RKO (cell line): ENCODE measurements at regions not wholly inside any gene's neighbourhood (a gene's known extent, or its start where the extent isn't known, plus 50 kb on each side); places are given as distances from the start of the nearest gene placed in this dataset.

ENCODE experiments used
- DNase-seq: peaks from one replicate; pipeline ENCODE4 v3.0.0-alpha.2; 2016; ENCODE audit warnings: low spot score

GRCh38 chr11:109106151-109106906 lies 315.7 kb upstream of the C11orf87 start:
- DNase-seq = no peak

- no peak for DNase-seq
Measured at GRCh38 chr11:109109150-109109549, 312.8 kb upstream of the C11orf87 start.

- no peak for DNase-seq
Measured at GRCh38 chr11:109109571-109110315, 312.2 kb upstream of the C11orf87 start.

DNA sequence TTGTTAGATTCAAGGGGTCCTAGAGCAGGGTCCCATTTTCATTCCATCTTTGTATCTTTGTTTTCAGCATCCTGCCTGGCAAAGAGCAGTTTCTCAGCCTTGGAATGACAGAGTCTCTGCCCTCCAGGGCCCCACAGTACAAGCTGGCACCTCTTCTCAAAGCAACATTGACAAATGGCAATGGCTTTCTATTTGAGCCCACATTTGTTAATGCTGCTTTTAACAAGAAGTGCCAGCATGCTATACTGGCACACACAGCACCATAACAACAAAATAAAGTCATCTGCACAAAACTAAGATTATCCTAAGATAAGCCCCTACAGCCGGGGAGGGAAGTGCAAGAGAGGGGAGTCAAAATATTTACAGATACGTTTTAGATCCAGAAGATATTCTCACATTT lies 309.7 kb upstream of the C11orf87 start:
- no peak for DNase-seq

DNA sequence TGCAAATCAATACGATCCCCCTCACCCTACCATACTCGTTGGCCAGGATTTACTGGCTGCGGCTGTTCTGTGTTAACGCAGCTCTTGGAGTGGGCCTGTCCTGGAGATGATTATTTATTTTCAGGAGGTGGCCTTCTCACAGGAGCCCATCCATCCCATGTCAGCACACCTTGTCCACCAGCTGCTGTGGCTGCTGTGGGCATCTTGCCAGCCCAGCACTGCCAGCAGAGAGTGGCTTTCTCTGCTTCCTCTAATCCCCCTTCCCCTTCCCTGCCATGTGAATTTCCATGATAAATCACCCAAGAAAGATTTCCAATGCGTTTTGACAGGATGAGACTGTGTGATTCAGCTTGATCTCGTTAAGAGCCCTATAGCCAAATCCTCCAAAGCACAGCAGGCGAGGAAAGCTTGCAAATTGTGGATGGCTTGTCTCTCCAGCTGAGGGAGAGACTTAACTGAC lies 309.1 kb upstream of the C11orf87 start:
- no peak for DNase-seq

GRCh38 chr11:109120341-109120740 lies 301.6 kb upstream of the C11orf87 start:
- no peak for DNase-seq

DNA sequence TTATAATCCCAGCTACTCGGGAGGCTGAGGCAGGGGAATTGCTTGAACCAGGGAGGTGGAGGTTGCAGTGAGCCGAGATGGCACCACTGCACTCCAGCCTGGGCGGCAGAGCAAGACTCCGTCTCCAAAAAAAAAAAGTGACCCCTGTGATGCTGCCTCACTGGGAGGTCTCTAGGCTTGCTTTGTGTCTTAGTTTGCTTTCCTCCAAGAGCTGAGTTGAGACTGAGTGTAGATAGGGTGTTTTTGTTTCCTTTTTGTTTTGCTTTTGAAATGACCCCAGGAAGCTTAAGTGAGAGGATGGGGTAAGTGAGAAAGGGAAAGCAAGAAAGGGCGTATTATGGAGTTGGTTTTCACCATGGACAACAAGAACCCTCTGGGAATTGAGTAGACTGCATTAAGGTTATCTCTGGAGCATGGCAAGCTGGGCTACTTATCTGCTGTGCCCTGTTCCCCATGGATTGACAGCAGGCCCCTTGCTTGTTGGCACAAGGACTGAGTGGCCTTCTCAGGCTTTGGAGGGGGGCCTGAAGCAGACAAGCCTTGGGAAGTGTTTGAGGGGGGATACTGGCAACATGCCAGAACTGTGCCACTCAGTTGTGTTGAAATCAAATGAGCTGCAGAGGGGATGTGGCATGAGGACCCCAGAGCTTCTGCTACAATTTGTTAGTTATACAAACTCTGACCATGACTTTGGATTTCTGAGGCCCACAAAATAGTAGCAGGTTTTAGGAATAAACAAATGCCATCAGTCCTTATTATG lies 300.6 kb upstream of the C11orf87 start:
- DNase-seq = no peak

DNA sequence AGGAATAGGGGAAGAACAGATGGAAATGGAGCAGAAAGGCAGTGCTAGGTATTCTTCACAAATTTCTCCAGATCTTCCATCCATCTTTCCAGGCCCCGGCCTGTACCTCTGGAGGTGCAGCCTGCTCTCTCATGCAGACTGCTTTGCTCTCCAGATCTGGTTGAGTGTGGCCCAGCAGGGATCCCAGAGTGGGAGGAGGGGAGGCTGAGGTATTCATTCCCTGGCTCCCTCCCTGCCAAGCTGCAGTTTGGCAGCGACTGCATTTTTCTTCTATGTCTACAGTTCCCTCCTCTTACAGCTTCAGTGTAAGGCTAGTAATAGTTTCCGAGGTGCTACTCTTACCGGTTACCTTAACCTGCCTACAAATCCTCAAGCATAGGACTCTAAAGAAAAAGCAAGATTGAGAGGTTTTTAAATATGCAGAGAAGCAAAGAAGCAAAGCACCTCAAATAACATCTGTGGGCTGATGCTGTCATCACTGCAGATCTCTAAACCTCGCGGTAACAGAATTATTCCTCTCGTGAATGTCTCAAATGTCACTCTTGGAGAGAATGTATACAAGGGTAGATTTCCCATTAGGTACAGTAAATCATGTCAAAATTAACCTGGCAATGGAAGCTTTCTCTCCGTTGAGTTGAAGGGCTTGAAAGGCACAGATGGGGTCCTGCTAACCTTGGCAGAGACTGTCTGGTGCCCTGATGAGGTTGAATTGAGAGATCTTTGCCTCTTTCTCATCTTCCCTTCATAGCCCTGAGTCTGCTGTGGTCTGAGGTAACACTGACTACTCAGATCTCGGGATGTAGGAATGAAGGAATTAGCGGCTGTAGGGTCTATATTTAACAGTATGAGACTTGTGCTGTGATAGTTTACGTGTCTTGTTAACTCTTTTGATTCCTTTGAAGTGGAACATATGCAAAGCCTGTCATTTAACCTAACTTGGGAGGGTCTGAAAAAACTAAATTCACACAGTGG lies 297.9 kb upstream of the C11orf87 start:
- DNase-seq = no peak

- DNase-seq = no peak
Measured at GRCh38 chr11:109130910-109131309, 291.1 kb upstream of the C11orf87 start.

GRCh38 chr11:109132539-109132938 lies 289.5 kb upstream of the C11orf87 start:
- no peak for DNase-seq

- DNase-seq = no peak
Measured at GRCh38 chr11:109133159-109133558, 288.8 kb upstream of the C11orf87 start.

- DNase-seq = no peak
Measured at GRCh38 chr11:109135627-109136026, 286.4 kb upstream of the C11orf87 start.

DNA sequence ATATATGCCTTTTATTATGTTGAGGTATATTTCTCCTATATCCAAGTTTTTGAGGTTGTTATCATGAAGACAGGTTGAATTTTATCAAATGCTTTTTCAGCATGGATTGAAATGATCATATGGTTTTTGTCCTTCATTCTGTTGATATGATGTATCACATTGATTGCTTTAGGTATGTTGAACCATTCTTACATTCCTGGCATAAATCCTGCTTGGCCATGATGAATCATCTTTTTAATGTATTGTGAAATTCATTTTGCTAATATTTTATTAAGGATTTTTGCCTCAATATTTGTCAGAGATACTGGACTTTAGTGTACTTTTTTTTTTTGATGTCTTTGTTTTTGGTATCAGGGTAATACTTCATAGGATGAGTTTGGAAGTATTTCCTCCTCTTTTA lies 283.8 kb upstream of the C11orf87 start:
- DNase-seq = no peak

GRCh38 chr11:109140426-109140825 lies 281.6 kb upstream of the C11orf87 start:
- DNase-seq = no peak

DNA sequence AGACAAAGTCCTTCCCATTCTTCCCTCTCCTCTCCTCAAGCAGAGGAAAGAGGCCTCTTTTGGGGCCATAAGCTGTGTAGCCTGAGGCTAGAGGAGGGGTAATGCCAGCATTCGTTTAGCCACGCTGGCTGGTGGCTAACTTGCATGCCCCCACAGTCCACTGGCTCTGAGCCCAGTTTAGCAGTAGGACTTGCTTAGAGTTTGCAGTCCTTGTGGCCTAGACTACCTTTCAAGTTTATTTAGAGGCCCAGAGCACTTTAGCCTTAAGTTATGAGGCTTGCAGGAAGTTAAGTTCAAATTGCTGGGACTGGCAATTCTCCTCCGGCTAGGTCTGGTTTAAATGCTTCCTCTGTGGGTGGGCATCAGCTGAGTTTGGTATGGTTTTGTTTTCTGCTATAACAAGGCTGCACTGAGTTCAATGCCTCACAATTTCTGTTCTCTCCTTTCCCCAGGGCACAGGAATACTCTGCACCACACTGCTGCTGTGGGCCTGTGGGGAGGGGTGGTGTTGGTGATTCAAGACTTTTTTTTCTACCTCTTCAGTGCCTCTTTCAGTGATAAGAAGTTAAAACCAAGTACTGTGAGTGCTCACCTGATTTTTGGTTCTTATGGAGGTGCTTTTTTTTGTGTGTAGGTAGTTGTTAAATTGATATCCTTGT lies 281.0 kb upstream of the C11orf87 start:
- no peak for DNase-seq

GRCh38 chr11:109145287-109145686 lies 276.7 kb upstream of the C11orf87 start:
- no peak for DNase-seq

DNA sequence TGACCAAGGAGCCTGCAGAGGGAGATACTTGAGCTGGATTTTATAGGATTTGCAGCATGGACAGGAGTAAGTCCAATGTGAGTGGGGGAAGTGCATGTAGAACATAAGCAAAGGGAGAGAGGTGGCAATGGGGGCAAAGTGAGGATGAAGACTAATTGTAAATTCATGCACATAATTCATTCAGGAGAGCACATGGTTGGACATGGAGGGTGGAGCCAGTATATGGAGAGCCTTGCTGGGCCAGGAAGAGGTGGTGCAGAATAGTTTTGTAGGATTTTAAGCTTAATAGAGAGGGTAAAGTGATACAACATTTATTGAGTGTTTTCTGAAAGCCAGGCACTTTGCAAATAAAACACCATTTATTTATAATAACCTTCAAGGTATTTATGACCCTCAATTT lies 274.3 kb upstream of the C11orf87 start:
- no peak for DNase-seq

DNA sequence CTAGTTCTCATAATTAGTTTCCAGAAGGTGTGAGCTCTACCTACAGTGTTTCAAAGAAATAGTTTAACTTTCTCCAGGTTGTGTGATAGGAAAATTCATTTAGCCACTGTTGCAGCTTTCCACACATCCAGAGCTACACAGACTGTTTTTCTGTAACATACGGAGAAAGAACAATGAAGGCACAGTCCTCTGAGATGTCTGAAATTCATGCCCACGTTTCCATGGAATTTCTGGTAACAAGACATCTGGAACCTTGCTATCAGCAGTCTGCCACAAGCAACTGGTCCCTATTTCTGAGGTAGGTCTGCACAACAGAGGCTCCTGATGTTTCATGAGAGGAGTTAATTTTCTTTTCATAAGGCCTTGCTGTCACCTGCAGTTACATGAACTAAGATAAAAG lies 273.3 kb upstream of the C11orf87 start:
- no peak for DNase-seq

DNA sequence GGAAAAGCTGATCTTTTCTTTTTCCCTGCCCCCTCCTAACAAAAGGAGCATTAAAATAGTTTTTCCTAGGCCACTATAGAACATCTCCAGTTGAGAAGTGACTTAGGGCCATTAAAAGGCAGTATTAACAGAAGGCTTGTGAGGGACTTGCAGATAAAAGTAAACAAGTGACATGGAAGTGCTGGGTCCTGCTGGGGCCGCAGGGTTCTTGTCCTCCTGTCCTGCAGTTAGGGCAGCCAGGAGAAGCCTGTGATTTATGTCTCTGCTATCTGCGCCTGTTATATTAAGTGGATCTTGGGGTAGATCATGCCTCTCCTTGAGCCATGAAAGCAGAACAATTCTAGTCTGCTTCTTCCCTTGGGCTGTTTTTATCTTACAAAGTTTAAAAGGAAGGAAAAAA lies 271.4 kb upstream of the C11orf87 start:
- DNase-seq = no peak

- DNase-seq = no peak
Measured at GRCh38 chr11:109153836-109154235, 268.2 kb upstream of the C11orf87 start.

DNA sequence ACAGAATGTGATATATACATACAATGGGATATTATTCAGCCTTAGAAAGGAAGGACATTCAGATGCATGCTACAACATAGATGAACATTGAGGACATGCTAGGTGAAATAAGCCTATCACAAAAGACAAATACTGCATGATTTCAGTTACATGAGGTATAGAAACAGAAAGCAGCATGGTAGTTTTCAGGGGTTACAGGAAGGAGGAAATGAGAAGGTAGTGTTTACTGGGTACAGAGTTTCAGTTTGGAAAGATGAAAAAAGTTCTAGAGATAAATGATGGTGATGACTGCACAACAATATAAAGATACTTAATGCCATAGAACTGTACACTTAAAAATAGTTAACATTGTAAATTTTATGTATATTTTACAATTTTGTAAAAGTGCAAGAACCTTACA lies 266.7 kb upstream of the C11orf87 start:
- no peak for DNase-seq
